ENCODE measurements at regions not wholly inside any gene's neighbourhood (a gene's known extent, or its start where the extent isn't known, plus 50 kb on each side); places are given as distances from the start of the nearest gene placed in this dataset.

- ChIA-PET CTCF (no interaction called here), POLR2A (no interaction called here)
- no peak overlapping the region for H3K4me3 ChIP-seq (ENCODE audit: low read depth, low read length)
- no peak for DNase-seq (ENCODE audit: low read depth, low spot score)
- TF ChIP-seq CTCF (IDR thresholded peaks at IDR 0.05; ENCODE audit: insufficient read depth, low read length, missing control alignments) = no peak
Observed at GRCh38 chr10:130230036-130230435, 93.8 kb downstream of the GLRX3 start.

GRCh38 chr10:130230611-130231010 lies 94.4 kb downstream of the GLRX3 start:
- no peak for TF ChIP-seq CTCF (IDR thresholded peaks at IDR 0.05; ENCODE audit: insufficient read depth, low read length, missing control alignments)
- no peak overlapping the region for H3K4me3 ChIP-seq (ENCODE audit: low read depth, low read length)
- ChIA-PET POLR2A (no interaction called here), CTCF (no interaction called here)
- DNase-seq (ENCODE audit: low read depth, low spot score) = no peak

GRCh38 chr10:130231251-130231741 lies 95.1 kb downstream of the GLRX3 start:
- H3K4me3 ChIP-seq (ENCODE audit: low read depth, low read length) = no peak overlapping the region
- POLR2A ChIA-PET = no interaction called here
- TF ChIP-seq CTCF (IDR thresholded peaks at IDR 0.05; ENCODE audit: insufficient read depth, low read length, missing control alignments) = no peak
- no peak for DNase-seq (ENCODE audit: low read depth, low spot score)
- CTCF ChIA-PET = no interaction called here

GRCh38 chr10:130232166-130233034 lies 96.2 kb downstream of the GLRX3 start:
- DNase-seq (ENCODE audit: low read depth, low spot score) = no peak
- no peak overlapping the region for H3K4me3 ChIP-seq (ENCODE audit: low read depth, low read length)
- ChIA-PET POLR2A (no interaction called here), CTCF (no interaction called here)
- TF ChIP-seq CTCF (IDR thresholded peaks at IDR 0.05; ENCODE audit: insufficient read depth, low read length, missing control alignments) = no peak

- CTCF ChIA-PET = no interaction called here
- H3K4me3 ChIP-seq (ENCODE audit: low read depth, low read length) = no peak overlapping the region
- TF ChIP-seq CTCF (IDR thresholded peaks at IDR 0.05; ENCODE audit: insufficient read depth, low read length, missing control alignments) = no peak
- DNase-seq (ENCODE audit: low read depth, low spot score) = no peak
- POLR2A ChIA-PET = no interaction called here
Observed at GRCh38 chr10:130233035-130233360, 96.8 kb downstream of the GLRX3 start.

- POLR2A ChIA-PET = no interaction called here
- no peak for DNase-seq (ENCODE audit: low read depth, low spot score)
- CTCF ChIA-PET = no interaction called here
- TF ChIP-seq CTCF (IDR thresholded peaks at IDR 0.05; ENCODE audit: insufficient read depth, low read length, missing control alignments) = no peak
- no peak overlapping the region for H3K4me3 ChIP-seq (ENCODE audit: low read depth, low read length)
Observed at GRCh38 chr10:130233426-130233825, 97.2 kb downstream of the GLRX3 start.
